Breast epithelium (tissue), 3 donors: ENCODE measurements at regions not wholly inside any gene's neighbourhood (a gene's known extent, or its start where the extent isn't known, plus 50 kb on each side); places are given as distances from the start of the nearest gene placed in this dataset.

Source experiments
- POLR2A ChIP-seq: fragments of 450-650 bp; IDR thresholded peaks from one replicate; pipeline ENCODE4 v1.6.1; 2016; ENCODE audit warnings: antibody characterized with exemption, mild to moderate bottlenecking, moderate library complexity
- TF ChIP-seq, protein P1 (sequence below), 3 donors: fragments of 450-650 bp; IDR thresholded peaks; one replicate each; pipeline ENCODE4 v1.5.1; 2016 to 2017; ENCODE audit warnings: antibody characterized with exemption in 3 of 3, mild to moderate bottlenecking in 3 of 3, moderate library complexity in 3 of 3

- TF ChIP-seq, protein P1, sequence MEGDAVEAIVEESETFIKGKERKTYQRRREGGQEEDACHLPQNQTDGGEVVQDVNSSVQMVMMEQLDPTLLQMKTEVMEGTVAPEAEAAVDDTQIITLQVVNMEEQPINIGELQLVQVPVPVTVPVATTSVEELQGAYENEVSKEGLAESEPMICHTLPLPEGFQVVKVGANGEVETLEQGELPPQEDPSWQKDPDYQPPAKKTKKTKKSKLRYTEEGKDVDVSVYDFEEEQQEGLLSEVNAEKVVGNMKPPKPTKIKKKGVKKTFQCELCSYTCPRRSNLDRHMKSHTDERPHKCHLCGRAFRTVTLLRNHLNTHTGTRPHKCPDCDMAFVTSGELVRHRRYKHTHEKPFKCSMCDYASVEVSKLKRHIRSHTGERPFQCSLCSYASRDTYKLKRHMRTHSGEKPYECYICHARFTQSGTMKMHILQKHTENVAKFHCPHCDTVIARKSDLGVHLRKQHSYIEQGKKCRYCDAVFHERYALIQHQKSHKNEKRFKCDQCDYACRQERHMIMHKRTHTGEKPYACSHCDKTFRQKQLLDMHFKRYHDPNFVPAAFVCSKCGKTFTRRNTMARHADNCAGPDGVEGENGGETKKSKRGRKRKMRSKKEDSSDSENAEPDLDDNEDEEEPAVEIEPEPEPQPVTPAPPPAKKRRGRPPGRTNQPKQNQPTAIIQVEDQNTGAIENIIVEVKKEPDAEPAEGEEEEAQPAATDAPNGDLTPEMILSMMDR (IDR thresholded peaks at IDR 0.05) = no peak
- TF ChIP-seq POLR2A = no peak
These were observed 1038.3 kb downstream of the RAPGEF2 start for GRCh38 chr4:160141206-160141605.
